ENCODE measurements at regions not wholly inside any gene's neighbourhood (a gene's known extent, or its start where the extent isn't known, plus 50 kb on each side); places are given as distances from the start of the nearest gene placed in this dataset.
"Not testable (repeated sequence)": the region's sequence is repeated elsewhere in the genome, so short reads cannot be mapped to it uniquely, and the experiment has no call there.

GRCh38 chr5:166910995-166911394 is 1380.5 kb upstream of the WWC1 start:
- Mint-ChIP-seq H3K4me1 (no peaks in the 10 kb centered on the region), H3K27me3 (ENCODE audit: low read depth in 2 of 2) (no peaks in the 10 kb centered on the region), H3K36me3 (no peaks in the 10 kb centered on the region), H3K27ac (no peak overlapping the region), H3K4me3 (no peak overlapping the region), H3K9me3 (peaks cover 6 to 8% of the 10 kb centered on the region in 2 donors)
- WGBS (ENCODE audit: insufficient coverage): 64% methylated on average over 3 of the region's 3 CpGs
- H3K27ac ChIP-seq (ENCODE audit: low read length): no peak overlapping the region
- ATAC-seq (no peak), DNase-seq (no peak)
- intact Hi-C loops (cut with micrococcal nuclease): no loop called here
- TF ChIP-seq CTCF (IDR thresholded peaks at IDR 0.05): no peak
- no peak overlapping the region for H3K4me3 ChIP-seq (ENCODE audit: low read length)
- H3K27me3 ChIP-seq (ENCODE audit: control insufficient read depth, insufficient read depth, low read length): no peaks in the 10 kb centered on the region
- H3K9me3 ChIP-seq (ENCODE audit: control insufficient read depth, insufficient read depth, low read length): no peaks in the 10 kb centered on the region
- H3K4me1 ChIP-seq (ENCODE audit: control insufficient read depth, insufficient read depth, low read length): no peaks in the 10 kb centered on the region
- H3K36me3 ChIP-seq (ENCODE audit: control insufficient read depth, insufficient read depth, low read length): no peaks in the 10 kb centered on the region

- Histone ChIP-seq H3K27me3 (ENCODE audit: control insufficient read depth, insufficient read depth, low read length) (no peaks in the 10 kb centered on the region), H3K27ac (ENCODE audit: low read length) (no peak overlapping the region), H3K4me1 (ENCODE audit: control insufficient read depth, insufficient read depth, low read length) (no peaks in the 10 kb centered on the region), H3K36me3 (ENCODE audit: control insufficient read depth, insufficient read depth, low read length) (no peaks in the 10 kb centered on the region), H3K9me3 (ENCODE audit: control insufficient read depth, insufficient read depth, low read length) (no peaks in the 10 kb centered on the region), H3K4me3 (ENCODE audit: low read length) (no peak overlapping the region)
- H3K36me3 Mint-ChIP-seq: peaks cover 6% of the 10 kb centered on the region
- DNase-seq (no peak), ATAC-seq (no peak)
- H3K27ac Mint-ChIP-seq: no peak overlapping the region
- WGBS (ENCODE audit: insufficient coverage): 100% methylated on average over 1 of the region's 4 CpGs
- intact Hi-C loops (cut with micrococcal nuclease): no loop called here
- no peaks in the 10 kb centered on the region for H3K4me1 Mint-ChIP-seq
- no peak for TF ChIP-seq CTCF (IDR thresholded peaks at IDR 0.05)
- H3K9me3 Mint-ChIP-seq: peaks cover 11 to 12% of the 10 kb centered on the region in 2 donors
- H3K4me3 Mint-ChIP-seq: no peak overlapping the region
- no peaks in the 10 kb centered on the region for H3K27me3 Mint-ChIP-seq (ENCODE audit: low read depth in 2 of 2)
These were observed 1375.4 kb upstream of the WWC1 start for GRCh38 chr5:166916021-166916420.

- intact Hi-C loops (cut with micrococcal nuclease): no loop called here
- H3K9me3 ChIP-seq (ENCODE audit: control insufficient read depth, insufficient read depth, low read length): peaks cover 5% of the 10 kb centered on the region
- no peaks in the 10 kb centered on the region for H3K4me1 ChIP-seq (ENCODE audit: control insufficient read depth, insufficient read depth, low read length)
- no peak overlapping the region for H3K4me3 Mint-ChIP-seq
- H3K36me3 Mint-ChIP-seq: no peaks in the 10 kb centered on the region
- H3K27me3 Mint-ChIP-seq (ENCODE audit: low read depth in 2 of 2): no peaks in the 10 kb centered on the region
- DNase-seq (no peak), ATAC-seq (no peak)
- no peak overlapping the region for H3K4me3 ChIP-seq (ENCODE audit: low read length)
- H3K27me3 ChIP-seq (ENCODE audit: control insufficient read depth, insufficient read depth, low read length): no peaks in the 10 kb centered on the region
- no peak overlapping the region for H3K27ac ChIP-seq (ENCODE audit: low read length)
- no peak overlapping the region for H3K27ac Mint-ChIP-seq
- H3K9me3 Mint-ChIP-seq: peaks cover 13 to 19% of the 10 kb centered on the region in 2 donors
- H3K36me3 ChIP-seq (ENCODE audit: control insufficient read depth, insufficient read depth, low read length): no peaks in the 10 kb centered on the region
- no peak for TF ChIP-seq CTCF (IDR thresholded peaks at IDR 0.05)
- H3K4me1 Mint-ChIP-seq: no peaks in the 10 kb centered on the region
- WGBS (ENCODE audit: insufficient coverage): 93% methylated on average over 11 of the region's 11 CpGs
These were observed 1365.3 kb upstream of the WWC1 start for GRCh38 chr5:166926138-166926537.

GRCh38 chr5:166926806-166927475 is 1364.5 kb upstream of the WWC1 start:
- H3K36me3 Mint-ChIP-seq; H3K4me3 ChIP-seq (ENCODE audit: low read length); H3K27me3 Mint-ChIP-seq (ENCODE audit: low read depth in 2 of 2); H3K4me3 Mint-ChIP-seq; H3K4me1 ChIP-seq (ENCODE audit: control insufficient read depth, insufficient read depth, low read length); H3K27me3 ChIP-seq (ENCODE audit: control insufficient read depth, insufficient read depth, low read length); H3K9me3 ChIP-seq (ENCODE audit: control insufficient read depth, insufficient read depth, low read length); ATAC-seq; DNase-seq; H3K4me1 Mint-ChIP-seq; H3K27ac ChIP-seq (ENCODE audit: low read length); H3K36me3 ChIP-seq (ENCODE audit: control insufficient read depth, insufficient read depth, low read length); intact Hi-C loops (cut with micrococcal nuclease); H3K27ac Mint-ChIP-seq: not testable (repeated sequence)
- WGBS (ENCODE audit: insufficient coverage): 95% methylated on average over 48 of the region's 48 CpGs
- H3K9me3 Mint-ChIP-seq: peaks cover 11 to 22% of the 10 kb centered on the region in 2 donors

Data from natural killer cell (primary cell).